ENCODE measurements at regions not wholly inside any gene's neighbourhood (a gene's known extent, or its start where the extent isn't known, plus 50 kb on each side); places are given as distances from the start of the nearest gene placed in this dataset.

DNA sequence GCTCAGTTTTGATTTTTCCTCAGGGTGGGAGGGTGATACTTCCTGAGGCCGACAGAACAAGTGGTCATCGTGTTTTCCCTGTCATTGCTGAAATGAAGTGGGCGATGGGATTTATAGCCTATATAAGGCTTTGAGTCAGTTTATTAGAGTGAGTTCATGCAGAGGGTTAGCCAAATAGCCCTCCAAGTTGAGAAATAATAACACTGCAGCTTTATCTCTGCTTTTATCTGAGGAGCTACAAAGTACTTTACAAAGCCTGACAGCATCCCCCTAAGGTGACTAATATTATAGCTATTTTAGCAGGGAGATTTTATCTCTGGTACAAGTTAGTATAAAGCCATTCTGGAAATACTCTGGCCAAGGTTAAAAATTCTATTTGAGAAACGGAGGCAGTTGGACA, 389.6 kb downstream of the MFSD1 start:
- TF ChIP-seq POLR2A (IDR thresholded peaks at IDR 0.05; ENCODE audit: extremely low read depth, insufficient read length) = no peak
- TF ChIP-seq, protein P1, sequence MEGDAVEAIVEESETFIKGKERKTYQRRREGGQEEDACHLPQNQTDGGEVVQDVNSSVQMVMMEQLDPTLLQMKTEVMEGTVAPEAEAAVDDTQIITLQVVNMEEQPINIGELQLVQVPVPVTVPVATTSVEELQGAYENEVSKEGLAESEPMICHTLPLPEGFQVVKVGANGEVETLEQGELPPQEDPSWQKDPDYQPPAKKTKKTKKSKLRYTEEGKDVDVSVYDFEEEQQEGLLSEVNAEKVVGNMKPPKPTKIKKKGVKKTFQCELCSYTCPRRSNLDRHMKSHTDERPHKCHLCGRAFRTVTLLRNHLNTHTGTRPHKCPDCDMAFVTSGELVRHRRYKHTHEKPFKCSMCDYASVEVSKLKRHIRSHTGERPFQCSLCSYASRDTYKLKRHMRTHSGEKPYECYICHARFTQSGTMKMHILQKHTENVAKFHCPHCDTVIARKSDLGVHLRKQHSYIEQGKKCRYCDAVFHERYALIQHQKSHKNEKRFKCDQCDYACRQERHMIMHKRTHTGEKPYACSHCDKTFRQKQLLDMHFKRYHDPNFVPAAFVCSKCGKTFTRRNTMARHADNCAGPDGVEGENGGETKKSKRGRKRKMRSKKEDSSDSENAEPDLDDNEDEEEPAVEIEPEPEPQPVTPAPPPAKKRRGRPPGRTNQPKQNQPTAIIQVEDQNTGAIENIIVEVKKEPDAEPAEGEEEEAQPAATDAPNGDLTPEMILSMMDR (IDR thresholded peaks at IDR 0.05; ENCODE audit: low read depth, low read length) = no peak
- no peak for TF ChIP-seq MYC (IDR thresholded peaks at IDR 0.05; ENCODE audit: low read depth, low read length)

All from NB4 (cell line).